ENCODE measurements at regions not wholly inside any gene's neighbourhood (a gene's known extent, or its start where the extent isn't known, plus 50 kb on each side); places are given as distances from the start of the nearest gene placed in this dataset.

- Histone ChIP-seq H3K27ac (ENCODE audit: low read depth, low read length) (no peak overlapping the region), H3K4me1 (ENCODE audit: control insufficient read depth, low read length) (no peaks in the 10 kb centered on the region), H3K4me3 (ENCODE audit: low read length) (no peak overlapping the region), H3F3A (ENCODE audit: control insufficient read depth, insufficient read depth) (no peaks in the 10 kb centered on the region), H4K20me1 (ENCODE audit: control insufficient read depth, insufficient read depth, low read depth, low read length) (no peaks in the 10 kb centered on the region), H3K4me2 (ENCODE audit: low read length) (no peak overlapping the region), H3K9me2 (replicated peaks; ENCODE audit: control insufficient read depth, low read length) (no peaks in the 10 kb centered on the region), H3K9me3 (ENCODE audit: control insufficient read depth, insufficient read depth, low read length) (no peaks in the 10 kb centered on the region), H3K79me2 (ENCODE audit: control insufficient read depth, low read length) (no peaks in the 10 kb centered on the region), H3K27me3 (ENCODE audit: control insufficient read depth, low read length) (no peaks in the 10 kb centered on the region), H3K36me3 (ENCODE audit: control insufficient read depth, low read length) (no peaks in the 10 kb centered on the region)
- TF ChIP-seq CTCF (IDR thresholded peaks at IDR 0.05; ENCODE audit: low read depth, low read length, poor library complexity, severe bottlenecking) = no peak
- no peak for TF ChIP-seq EZH2phosphoT487 (IDR thresholded peaks at IDR 0.05; ENCODE audit: borderline replicate concordance, low read length)
These were observed 857.8 kb downstream of the DIAPH3 start for GRCh38 chr13:59305896-59306295.

- H3K27ac ChIP-seq (ENCODE audit: low read depth, low read length) = no peak overlapping the region
- no peaks in the 10 kb centered on the region for H3K79me2 ChIP-seq (ENCODE audit: control insufficient read depth, low read length)
- H3F3A ChIP-seq (ENCODE audit: control insufficient read depth, insufficient read depth) = no peaks in the 10 kb centered on the region
- H3K9me3 ChIP-seq (ENCODE audit: control insufficient read depth, insufficient read depth, low read length) = no peaks in the 10 kb centered on the region
- H3K4me3 ChIP-seq (ENCODE audit: low read length) = no peak overlapping the region
- H3K9me2 ChIP-seq (replicated peaks; ENCODE audit: control insufficient read depth, low read length) = no peaks in the 10 kb centered on the region
- no peaks in the 10 kb centered on the region for H3K36me3 ChIP-seq (ENCODE audit: control insufficient read depth, low read length)
- no peak overlapping the region for H3K4me2 ChIP-seq (ENCODE audit: low read length)
- H4K20me1 ChIP-seq (ENCODE audit: control insufficient read depth, insufficient read depth, low read depth, low read length) = no peaks in the 10 kb centered on the region
- no peaks in the 10 kb centered on the region for H3K27me3 ChIP-seq (ENCODE audit: control insufficient read depth, low read length)
- TF ChIP-seq CTCF (IDR thresholded peaks at IDR 0.05; ENCODE audit: low read depth, low read length, poor library complexity, severe bottlenecking) (no peak), EZH2phosphoT487 (IDR thresholded peaks at IDR 0.05; ENCODE audit: borderline replicate concordance, low read length) (no peak)
- H3K4me1 ChIP-seq (ENCODE audit: control insufficient read depth, low read length) = no peaks in the 10 kb centered on the region
These were observed 851.0 kb downstream of the DIAPH3 start for GRCh38 chr13:59312776-59313175.

GRCh38 chr13:59318320-59318930 is 845.3 kb downstream of the DIAPH3 start:
- H3K79me2 ChIP-seq (ENCODE audit: control insufficient read depth, low read length) = no peaks in the 10 kb centered on the region
- H3K4me1 ChIP-seq (ENCODE audit: control insufficient read depth, low read length) = no peaks in the 10 kb centered on the region
- H3K27me3 ChIP-seq (ENCODE audit: control insufficient read depth, low read length) = no peaks in the 10 kb centered on the region
- no peak overlapping the region for H3K27ac ChIP-seq (ENCODE audit: low read depth, low read length)
- no peak overlapping the region for H3K4me3 ChIP-seq (ENCODE audit: low read length)
- H4K20me1 ChIP-seq (ENCODE audit: control insufficient read depth, insufficient read depth, low read depth, low read length) = no peaks in the 10 kb centered on the region
- TF ChIP-seq EZH2phosphoT487 (IDR thresholded peaks at IDR 0.05; ENCODE audit: borderline replicate concordance, low read length) = no peak
- peak; percentile 88 for TF ChIP-seq CTCF (IDR thresholded peaks at IDR 0.05; ENCODE audit: low read depth, low read length, poor library complexity, severe bottlenecking)
- H3K9me3 ChIP-seq (ENCODE audit: control insufficient read depth, insufficient read depth, low read length) = no peaks in the 10 kb centered on the region
- H3K9me2 ChIP-seq (replicated peaks; ENCODE audit: control insufficient read depth, low read length) = no peaks in the 10 kb centered on the region
- no peaks in the 10 kb centered on the region for H3F3A ChIP-seq (ENCODE audit: control insufficient read depth, insufficient read depth)
- no peak overlapping the region for H3K4me2 ChIP-seq (ENCODE audit: low read length)
- no peaks in the 10 kb centered on the region for H3K36me3 ChIP-seq (ENCODE audit: control insufficient read depth, low read length)

Measured in DOHH2 (cell line).